Spinal cord (tissue), 9 donors: ENCODE measurements at regions not wholly inside any gene's neighbourhood (a gene's known extent, or its start where the extent isn't known, plus 50 kb on each side); places are given as distances from the start of the nearest gene placed in this dataset.

ENCODE experiments used
- DNase-seq, 6 donors: peaks; one replicate each; pipeline versions ENCODE4 v3.0.0 to v3.0.0-alpha.2; 2013 to 2015; ENCODE audit warnings: low spot score in 6 of 6, low read depth in 4 of 6
- H3K27ac ChIP-seq: one replicate; pipeline ENCODE4 v1.5.1; 2013; ENCODE audit warnings: low read depth, low read length, control low read depth
- H3K27me3 ChIP-seq: one replicate; pipeline ENCODE4 v1.6.1; 2013; ENCODE audit warnings: low read length; ENCODE audit not compliant: control insufficient read depth, insufficient read depth
- H3K36me3 ChIP-seq: one replicate; pipeline ENCODE4 v1.6.1; 2013; ENCODE audit warnings: low read length; ENCODE audit not compliant: control insufficient read depth, insufficient read depth
- H3K4me1 ChIP-seq: one replicate; pipeline ENCODE4 v1.6.1; 2013; ENCODE audit warnings: low read length; ENCODE audit not compliant: control insufficient read depth, insufficient read depth
- H3K4me3 ChIP-seq: one replicate; pipeline ENCODE4 v1.5.1; 2013; ENCODE audit warnings: low read depth, low read length, control low read depth
- H3K9me3 ChIP-seq: one replicate; pipeline ENCODE4 v1.6.1; 2013; ENCODE audit warnings: low read length; ENCODE audit not compliant: control insufficient read depth, insufficient read depth
- WGBS: methylation state at CpG from one replicate; pipeline ENCODE4 v1.1.5; 2013; ENCODE audit warnings: missing lambda C conversion rate; ENCODE audit not compliant: insufficient coverage; 5-methylcytosine and 5-hydroxymethylcytosine counted together
- donor health status: healthy.

DNA sequence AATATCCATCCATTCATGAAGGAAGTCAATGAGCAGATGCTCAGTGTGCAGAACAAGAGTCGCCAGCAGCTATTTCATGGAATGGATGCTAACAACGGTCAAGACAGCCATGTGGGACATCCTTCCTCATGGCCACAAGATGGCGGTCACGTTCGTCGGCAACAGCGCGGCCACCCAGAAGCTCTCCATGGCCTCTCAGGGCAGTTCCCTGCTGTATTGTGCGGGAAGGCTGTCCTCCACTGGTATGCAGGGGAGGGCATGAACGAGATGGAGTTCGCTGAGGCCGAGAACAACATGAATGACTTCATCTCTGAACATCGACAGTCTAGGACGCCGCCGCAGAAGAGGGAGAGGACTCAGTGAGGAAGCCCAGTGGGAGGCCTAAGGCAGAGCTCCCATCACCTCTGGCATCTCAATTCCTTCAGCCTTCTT is 208.3 kb downstream of the TJP1 start:
- WGBS = 95% methylated on average over 16 of the region's 16 CpGs
- no peak overlapping the region for H3K27ac ChIP-seq
- DNase-seq = no peak

DNA sequence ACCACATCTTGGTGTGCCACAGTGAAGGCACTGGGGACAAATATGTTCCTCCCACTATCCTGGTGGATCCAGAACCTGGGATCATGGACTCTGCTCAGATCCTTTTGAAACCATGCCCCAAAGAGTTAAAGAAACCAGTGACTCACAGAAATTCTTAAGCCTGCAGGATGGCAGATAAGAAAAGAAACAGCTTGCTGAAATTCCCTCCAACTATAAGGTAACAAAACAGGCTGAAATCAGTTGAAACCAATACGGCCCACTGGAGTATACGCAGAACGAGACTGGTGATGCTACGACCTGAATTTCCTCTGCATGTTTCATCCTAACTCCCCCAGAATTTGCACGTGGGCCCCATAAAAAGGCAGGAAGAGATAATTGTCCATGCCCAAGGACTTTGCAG is 209.6 kb downstream of the TJP1 start:
- Histone ChIP-seq H3K36me3 (no peaks in the 10 kb centered on the region), H3K27ac (no peak overlapping the region), H3K4me3 (no peak overlapping the region), H3K27me3 (no peaks in the 10 kb centered on the region), H3K9me3 (no peaks in the 10 kb centered on the region), H3K4me1 (no peaks in the 10 kb centered on the region)
- 84% methylated on average over 5 of the region's 5 CpGs for WGBS
- DNase-seq = no peak

More for the DNA sequence above, 208.3 kb downstream of the TJP1 start:
- Histone ChIP-seq H3K27me3 (no peaks in the 10 kb centered on the region), H3K36me3 (no peaks in the 10 kb centered on the region), H3K4me1 (no peaks in the 10 kb centered on the region), H3K9me3 (no peaks in the 10 kb centered on the region), H3K4me3 (no peak overlapping the region)

- DNase-seq = peak in 1 of 6 donors; percentile 56
- WGBS = 80% methylated on average over 1 of the region's 6 CpGs
- Histone ChIP-seq H3K27me3 (no peaks in the 10 kb centered on the region), H3K9me3 (no peaks in the 10 kb centered on the region), H3K27ac (no peak overlapping the region), H3K4me1 (no peaks in the 10 kb centered on the region), H3K36me3 (no peaks in the 10 kb centered on the region), H3K4me3 (no peak overlapping the region)
Observed at GRCh38 chr15:29612096-29612495, 210.2 kb downstream of the TJP1 start.

- Histone ChIP-seq H3K36me3 (no peaks in the 10 kb centered on the region), H3K4me1 (no peaks in the 10 kb centered on the region), H3K9me3 (no peaks in the 10 kb centered on the region), H3K4me3 (no peak overlapping the region), H3K27ac (no peak overlapping the region), H3K27me3 (no peaks in the 10 kb centered on the region)
- DNase-seq = no peak
- 43% methylated on average over 2 of the region's 3 CpGs for WGBS
Observed at GRCh38 chr15:29611057-29611456, 211.2 kb downstream of the TJP1 start.

DNA sequence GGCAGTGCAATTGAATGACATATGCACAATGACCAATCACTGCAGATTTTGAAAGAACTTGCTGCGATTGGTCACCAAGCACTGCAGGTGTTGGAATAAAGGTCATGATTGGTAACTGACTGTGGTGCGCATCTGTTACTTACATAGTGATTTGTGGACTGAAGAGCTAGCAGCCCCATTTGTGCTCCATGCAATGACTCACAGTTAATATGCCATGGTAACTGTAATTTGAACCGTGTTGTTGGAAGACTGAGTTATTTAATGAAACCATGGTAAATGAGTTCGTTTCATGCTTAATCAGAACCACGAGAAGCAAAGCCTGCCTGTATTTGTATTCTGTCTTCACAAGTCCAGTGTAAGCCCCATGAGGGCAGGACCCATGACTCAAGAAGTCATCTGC is 220.5 kb downstream of the TJP1 start:
- 83% methylated on average over 5 of the region's 5 CpGs for WGBS
- H3K4me1 ChIP-seq = no peaks in the 10 kb centered on the region
- no peak overlapping the region for H3K27ac ChIP-seq
- H3K4me3 ChIP-seq = no peak overlapping the region
- no peaks in the 10 kb centered on the region for H3K36me3 ChIP-seq
- no peak for DNase-seq
- H3K27me3 ChIP-seq = no peaks in the 10 kb centered on the region
- no peaks in the 10 kb centered on the region for H3K9me3 ChIP-seq

- 60% methylated on average over 1 of the region's 1 CpG for WGBS
- no peak for DNase-seq
- no peaks in the 10 kb centered on the region for H3K9me3 ChIP-seq
- no peak overlapping the region for H3K27ac ChIP-seq
- H3K27me3 ChIP-seq = no peaks in the 10 kb centered on the region
- H3K4me1 ChIP-seq = no peaks in the 10 kb centered on the region
- H3K36me3 ChIP-seq = no peaks in the 10 kb centered on the region
- no peak overlapping the region for H3K4me3 ChIP-seq
Observed at GRCh38 chr15:29600262-29600661, 222.0 kb downstream of the TJP1 start.

- H3K4me1 ChIP-seq = no peaks in the 10 kb centered on the region
- H3K36me3 ChIP-seq = no peaks in the 10 kb centered on the region
- H3K4me3 ChIP-seq = no peak overlapping the region
- DNase-seq = no peak
- no peaks in the 10 kb centered on the region for H3K27me3 ChIP-seq
- WGBS = no CpG with 5 or more reads among the region's 3 CpGs
- H3K27ac ChIP-seq = no peak overlapping the region
- no peaks in the 10 kb centered on the region for H3K9me3 ChIP-seq
Observed at GRCh38 chr15:29596266-29596665, 226.0 kb downstream of the TJP1 start.

DNA sequence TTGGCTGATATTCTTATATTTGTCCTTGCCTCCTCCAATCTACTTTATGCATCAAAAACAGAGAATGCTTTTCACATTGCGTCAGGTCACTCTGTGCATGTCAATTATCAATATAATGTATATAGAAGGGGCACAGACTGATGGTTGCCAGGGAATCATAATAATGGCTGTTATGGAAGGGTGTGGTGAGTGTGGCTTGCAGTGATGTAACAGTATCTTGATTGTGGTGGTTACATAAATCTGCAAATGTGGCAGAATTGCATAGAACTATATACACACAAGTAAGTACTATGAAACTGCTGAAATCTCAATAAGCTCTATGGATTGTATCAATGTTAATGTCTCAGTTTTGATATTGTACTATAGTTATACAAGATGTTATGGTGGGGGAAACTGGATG is 228.6 kb downstream of the TJP1 start:
- DNase-seq = no peak
- no peaks in the 10 kb centered on the region for H3K9me3 ChIP-seq
- H3K36me3 ChIP-seq = no peaks in the 10 kb centered on the region
- H3K27me3 ChIP-seq = no peaks in the 10 kb centered on the region
- WGBS = no CpG with 5 or more reads among the region's 1 CpG
- no peak overlapping the region for H3K27ac ChIP-seq
- no peaks in the 10 kb centered on the region for H3K4me1 ChIP-seq
- no peak overlapping the region for H3K4me3 ChIP-seq

DNA sequence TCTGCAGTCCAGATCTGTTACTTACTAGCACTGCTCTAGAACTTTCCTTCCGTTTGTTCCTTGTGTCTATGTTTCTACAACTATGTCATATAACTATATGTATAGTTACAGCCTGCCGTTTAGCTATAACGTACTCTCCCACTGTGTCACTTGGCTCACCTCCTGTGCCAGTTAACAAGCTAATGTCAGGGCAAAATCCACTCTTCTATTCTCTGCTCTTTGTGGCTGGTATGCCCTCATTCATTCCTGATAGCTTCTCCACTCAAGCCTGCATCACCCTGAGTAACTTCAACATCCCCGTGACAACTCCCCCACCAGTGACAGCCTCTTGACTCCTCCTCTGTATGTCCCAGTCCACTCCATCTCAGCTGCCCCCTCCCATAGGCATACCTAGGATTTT is 229.2 kb downstream of the TJP1 start:
- Histone ChIP-seq H3K27me3 (no peaks in the 10 kb centered on the region), H3K4me3 (no peak overlapping the region), H3K27ac (no peak overlapping the region), H3K4me1 (no peaks in the 10 kb centered on the region), H3K36me3 (no peaks in the 10 kb centered on the region), H3K9me3 (no peaks in the 10 kb centered on the region)
- 62% methylated on average over 3 of the region's 4 CpGs for WGBS
- no peak for DNase-seq

- H3K4me1 ChIP-seq = no peaks in the 10 kb centered on the region
- peak in 1 of 6 donors; percentile 50 for DNase-seq
- H3K4me3 ChIP-seq = no peak overlapping the region
- no peaks in the 10 kb centered on the region for H3K27me3 ChIP-seq
- H3K36me3 ChIP-seq = no peaks in the 10 kb centered on the region
- H3K27ac ChIP-seq = no peak overlapping the region
- H3K9me3 ChIP-seq = no peaks in the 10 kb centered on the region
Observed at GRCh38 chr15:29590701-29591100, 231.6 kb downstream of the TJP1 start.
